Stimulated activated CD4-positive, alpha-beta T cell treated with anti-CD3 and anti-CD28 coated beads, Interleukin-12 subunit alpha, Interleukin-12 subunit beta, amount 100 ng/mL, for 24 hours (primary cell): ENCODE measurements at regions not wholly inside any gene's neighbourhood (a gene's known extent, or its start where the extent isn't known, plus 50 kb on each side); places are given as distances from the start of the nearest gene placed in this dataset.
"Not testable (repeated sequence)": the region's sequence is repeated elsewhere in the genome, so short reads cannot be mapped to it uniquely, and the experiment has no call there.

Experiments used
- DNase-seq, 2 experiments: peaks; one replicate each; pipeline ENCODE4 v3.0.0-alpha.2; 2020; ENCODE audit warnings: low read depth in 2 of 2

DNA sequence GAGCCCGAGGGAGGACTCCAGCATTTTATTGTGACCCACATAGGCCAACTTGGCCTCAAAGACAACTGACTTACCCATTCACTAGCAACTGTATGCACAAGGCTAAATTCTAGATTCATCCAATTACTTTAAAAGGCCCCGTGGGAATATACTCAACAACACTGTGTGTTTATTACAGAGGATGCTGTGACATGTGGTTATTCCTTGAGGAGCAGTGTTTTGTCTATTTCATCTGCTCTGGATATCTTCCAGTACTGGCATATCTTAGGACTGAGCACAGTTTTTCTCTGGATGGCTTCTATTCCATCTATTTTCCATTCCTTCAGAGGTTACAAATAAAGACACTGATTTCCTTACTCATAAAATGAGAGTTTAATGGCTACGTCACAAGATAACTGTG, 87.2 kb upstream of the KRAS start:
- no peak for DNase-seq

- DNase-seq: no peak
These were observed 81.4 kb upstream of the KRAS start for GRCh38 chr12:25332143-25332542.

- DNase-seq: no peak
These were observed 77.5 kb upstream of the KRAS start for GRCh38 chr12:25328072-25328712.

GRCh38 chr12:25327321-25327720, 76.6 kb upstream of the KRAS start:
- no peak for DNase-seq

- DNase-seq: no peak
These were observed 75.6 kb upstream of the KRAS start for GRCh38 chr12:25326326-25326725.

DNA sequence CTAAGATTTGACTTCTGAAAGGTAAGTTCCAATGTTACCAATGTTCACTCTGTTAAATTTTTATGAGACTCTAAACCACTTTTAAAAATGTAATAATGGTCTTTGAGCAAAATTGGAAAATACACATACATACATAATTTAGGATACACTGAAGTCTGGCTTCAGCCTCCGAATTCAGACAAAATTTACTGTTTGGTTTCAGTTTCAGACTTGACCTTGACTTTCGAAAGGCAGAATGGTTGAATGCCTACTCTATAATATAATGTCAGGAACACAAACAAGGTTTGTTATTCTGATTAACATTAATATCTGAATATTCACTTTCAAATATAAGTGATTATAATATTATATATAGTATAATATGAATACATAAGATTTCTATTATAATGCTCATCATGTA, 74.1 kb upstream of the KRAS start:
- DNase-seq: no peak

DNA sequence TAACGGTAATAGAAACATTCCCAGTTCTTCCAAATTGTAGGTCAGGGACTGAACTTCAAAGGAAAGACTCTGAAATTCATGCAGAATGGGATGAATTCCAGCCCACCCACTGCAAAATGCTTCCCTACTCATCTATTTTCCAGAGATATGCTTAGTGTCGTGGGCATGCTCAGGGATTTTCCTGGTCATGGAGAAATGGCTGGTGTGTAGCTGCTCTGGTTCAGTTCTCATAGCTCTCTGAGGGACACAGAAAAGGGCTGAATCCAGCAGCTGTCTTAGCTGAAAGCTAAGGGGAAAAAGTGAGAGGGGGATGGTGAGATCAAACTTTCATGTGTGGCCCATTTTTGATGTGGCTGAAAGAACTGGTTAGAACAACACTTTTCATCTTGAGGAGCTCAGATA, 72.9 kb upstream of the KRAS start:
- no peak for DNase-seq

DNA sequence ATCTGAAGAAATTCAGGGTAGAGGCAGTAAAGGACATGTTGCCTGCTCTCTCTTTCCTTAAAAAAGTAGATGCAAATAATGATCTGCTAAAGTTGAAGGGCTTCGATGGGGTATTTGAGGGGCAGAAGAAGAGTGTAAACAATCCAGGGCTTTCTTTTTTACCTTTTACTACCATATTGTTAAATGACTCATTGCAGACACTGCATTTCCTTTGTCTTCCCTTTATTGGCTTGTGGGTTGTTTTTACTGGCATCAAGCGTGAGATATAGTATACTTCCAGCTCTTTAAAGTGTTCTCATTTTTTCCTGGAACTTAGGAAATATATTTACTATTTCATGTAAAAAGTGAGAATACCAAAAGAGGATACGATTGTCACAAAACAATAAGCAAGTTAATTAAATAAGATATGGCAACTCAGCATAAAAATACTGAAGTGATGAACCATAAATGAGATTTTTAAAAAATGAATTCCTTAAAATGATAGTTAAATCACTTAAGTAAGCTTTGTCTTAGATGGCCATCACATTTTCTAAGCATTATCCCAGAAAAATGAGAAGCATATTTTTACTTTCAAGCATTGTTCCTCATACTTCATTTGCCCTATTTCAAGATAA, 72.3 kb upstream of the KRAS start:
- DNase-seq: no peak

GRCh38 chr12:25322351-25322750, 71.6 kb upstream of the KRAS start:
- DNase-seq: no peak

DNA sequence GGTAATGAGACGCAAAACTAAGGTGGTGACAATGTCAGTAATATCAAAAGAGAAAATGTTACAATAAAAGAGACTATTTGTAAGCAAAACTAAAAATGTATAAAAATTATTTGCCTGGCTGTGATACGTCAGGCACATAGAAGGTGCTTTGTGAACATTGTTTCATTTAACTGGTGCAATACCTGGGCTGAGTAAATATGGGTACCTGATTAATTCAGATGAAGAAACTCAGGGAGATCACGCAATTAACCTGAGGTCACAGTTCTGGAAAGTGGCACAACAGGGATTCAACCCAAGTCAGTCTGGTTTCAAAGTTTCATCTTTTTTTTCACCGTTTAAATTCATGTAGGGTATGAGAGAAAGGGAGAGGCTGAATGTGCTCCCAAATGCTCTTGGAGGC, 71.0 kb upstream of the KRAS start:
- no peak for DNase-seq

DNA sequence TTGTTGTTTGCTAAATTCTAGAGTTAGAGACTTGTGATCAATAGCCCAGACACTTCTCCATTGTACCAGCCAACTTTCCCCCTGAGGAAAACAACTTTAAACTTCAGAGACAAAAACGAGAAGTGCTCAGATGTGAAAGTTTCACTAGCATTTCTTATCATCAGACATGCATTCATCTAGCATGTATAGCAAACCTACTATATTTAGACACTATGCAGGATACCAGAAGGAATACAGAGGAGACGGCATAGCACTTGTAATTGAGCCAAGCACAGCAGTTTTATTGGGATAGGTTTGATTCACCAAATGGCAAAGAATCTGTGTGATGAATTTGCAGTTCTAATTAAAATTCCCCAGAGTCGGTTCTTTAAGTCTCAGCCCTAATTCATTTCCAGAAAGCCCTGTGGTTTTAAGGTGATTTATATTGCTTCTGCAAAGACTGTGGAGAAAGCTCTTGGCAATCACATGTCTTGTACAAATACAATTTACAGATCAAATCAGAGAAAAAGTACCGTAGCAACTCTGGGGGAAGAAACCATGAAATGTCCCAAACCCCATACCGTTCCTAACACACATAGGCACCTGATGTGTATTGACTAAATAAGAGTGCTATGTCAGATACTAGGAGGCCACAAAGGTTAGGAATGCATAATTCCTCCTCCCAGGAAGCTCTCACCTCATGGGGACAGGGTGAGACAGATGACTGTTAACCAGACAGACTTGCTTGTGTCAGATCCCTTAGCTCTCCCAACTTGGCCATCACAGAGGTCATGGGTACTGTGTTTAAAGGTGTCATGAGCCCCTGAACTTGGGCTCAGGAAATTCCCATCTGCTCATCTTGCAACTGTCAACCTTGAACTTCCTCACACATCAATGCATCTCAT, 69.6 kb upstream of the KRAS start:
- DNase-seq: no peak

- DNase-seq: no peak
These were observed 68.7 kb upstream of the KRAS start for GRCh38 chr12:25319233-25319984.

DNA sequence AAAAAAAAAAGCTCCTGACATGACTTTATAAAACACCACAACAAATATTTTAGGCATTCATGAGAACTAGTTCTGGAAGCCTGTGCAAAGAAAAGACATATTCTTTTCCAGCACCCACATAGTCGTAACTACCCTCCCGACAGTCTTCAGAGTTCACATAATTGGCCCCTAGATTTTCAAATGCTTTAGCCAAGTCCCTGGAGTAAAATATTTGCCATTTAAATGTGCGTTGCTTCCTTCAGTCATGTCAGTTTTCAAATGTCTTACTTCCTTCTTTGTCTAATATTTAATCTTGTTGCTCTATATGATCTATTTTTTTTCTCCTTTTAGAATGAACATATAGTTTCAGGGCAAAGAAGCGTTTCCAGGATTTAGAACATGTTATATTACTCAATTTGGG, 66.8 kb upstream of the KRAS start:
- DNase-seq: no peak

- no peak for DNase-seq
These were observed 64.7 kb upstream of the KRAS start for GRCh38 chr12:25315388-25315787.

- DNase-seq: not testable (repeated sequence)
These were observed 62.7 kb upstream of the KRAS start for GRCh38 chr12:25313266-25313990.

- no peak for DNase-seq
These were observed 60.8 kb upstream of the KRAS start for GRCh38 chr12:25311506-25311905.

DNA sequence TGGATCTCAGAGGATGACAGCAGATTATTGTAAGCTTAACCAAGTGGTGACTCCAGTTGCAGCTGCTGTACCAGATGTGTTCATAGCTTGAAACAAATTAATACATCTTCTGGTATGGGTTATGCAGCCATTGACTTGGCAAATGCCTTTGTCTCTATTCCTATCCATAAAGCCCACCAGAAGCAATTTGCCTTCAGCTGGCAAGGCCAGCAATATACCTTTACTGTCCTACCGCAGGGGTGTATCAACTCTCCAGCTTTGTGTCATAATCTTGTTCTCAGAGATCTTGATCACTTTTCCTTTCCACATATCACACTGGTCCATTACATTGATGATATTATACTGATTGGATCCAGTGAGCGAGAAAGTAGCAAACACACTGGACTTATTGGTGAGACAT, 59.3 kb upstream of the KRAS start:
- DNase-seq: not testable (repeated sequence)

DNA sequence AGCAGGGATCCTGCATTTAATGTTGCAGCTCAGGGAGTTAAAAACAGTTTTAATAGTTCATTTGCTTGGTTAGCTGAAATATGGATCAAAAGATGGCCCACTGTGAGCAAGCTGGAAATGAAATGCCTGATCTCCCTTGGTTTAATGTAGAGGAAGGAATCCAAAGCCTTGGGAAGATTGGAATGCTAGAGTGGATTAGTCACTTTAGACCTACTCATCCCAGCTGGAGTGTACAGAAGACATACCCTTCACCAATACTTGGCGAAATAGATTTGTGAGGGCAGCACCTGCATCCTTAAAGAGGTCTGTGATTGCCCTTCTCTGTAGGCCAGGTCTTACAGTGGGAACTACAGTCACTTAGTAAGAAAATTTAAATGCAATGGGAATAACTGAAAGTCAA, 58.0 kb upstream of the KRAS start:
- DNase-seq: no peak

- no peak for DNase-seq
These were observed 57.1 kb upstream of the KRAS start for GRCh38 chr12:25307818-25308217.

DNA sequence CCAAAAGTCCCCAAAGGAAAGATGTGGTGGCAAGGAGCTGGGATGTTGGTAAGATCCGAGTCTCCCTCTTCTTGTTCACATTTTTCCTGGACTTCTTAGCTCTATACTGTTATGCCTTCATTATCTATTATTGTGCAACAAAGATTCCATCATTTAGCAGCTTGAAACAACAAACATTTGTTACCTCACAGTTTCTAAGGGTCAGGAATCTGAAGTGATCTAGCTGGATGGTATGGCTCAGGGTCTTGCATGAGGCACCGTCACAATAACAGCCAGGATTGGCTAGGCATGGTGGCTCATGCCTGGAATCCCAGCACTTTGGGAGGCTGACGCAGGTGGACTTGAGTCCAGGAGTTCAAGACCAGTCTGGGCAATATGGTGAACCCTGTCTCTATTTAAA, 51.1 kb upstream of the KRAS start:
- DNase-seq: no peak
